DND-41 (cell line): ENCODE measurements at regions not wholly inside any gene's neighbourhood (a gene's known extent, or its start where the extent isn't known, plus 50 kb on each side); places are given as distances from the start of the nearest gene placed in this dataset.

Experiments
- EZH2 ChIP-seq: IDR thresholded peaks from 3 replicates; pipeline ENCODE4 v1.6.1; 2012; ENCODE audit warnings: borderline replicate concordance, low read depth, mild to moderate bottlenecking, moderate library complexity, low read length, inconsistent platforms; ENCODE audit not compliant: severe bottlenecking
- TF ChIP-seq, protein P1 (sequence below): IDR thresholded peaks from 2 replicates; pipeline ENCODE4 v1.5.1; 2012; ENCODE audit warnings: borderline replicate concordance, low read length, moderate library complexity, mild to moderate bottlenecking; ENCODE audit not compliant: poor library complexity, severe bottlenecking; ENCODE audit errors: extremely low read depth

DNA sequence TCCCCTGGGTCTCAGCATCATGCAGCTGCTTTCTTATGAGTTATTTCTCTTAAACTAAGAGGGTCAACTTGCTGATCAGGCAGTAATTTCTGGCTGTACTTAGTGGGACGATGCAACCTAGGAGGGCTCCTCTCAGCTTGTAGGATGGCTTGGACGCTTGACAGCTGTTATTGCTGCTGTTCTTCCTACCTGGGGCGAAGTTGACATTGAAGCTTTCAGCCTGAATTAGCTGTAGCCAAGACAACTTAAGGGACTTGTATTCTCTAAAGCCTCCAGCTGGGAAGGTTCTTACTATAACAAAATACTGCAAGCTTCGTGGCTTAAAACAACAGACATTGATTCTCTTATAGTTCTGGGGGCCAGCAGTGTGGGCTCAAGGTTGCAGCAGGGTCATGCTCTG lies 224.9 kb downstream of the ACTR3B start:
- TF ChIP-seq, protein P1, sequence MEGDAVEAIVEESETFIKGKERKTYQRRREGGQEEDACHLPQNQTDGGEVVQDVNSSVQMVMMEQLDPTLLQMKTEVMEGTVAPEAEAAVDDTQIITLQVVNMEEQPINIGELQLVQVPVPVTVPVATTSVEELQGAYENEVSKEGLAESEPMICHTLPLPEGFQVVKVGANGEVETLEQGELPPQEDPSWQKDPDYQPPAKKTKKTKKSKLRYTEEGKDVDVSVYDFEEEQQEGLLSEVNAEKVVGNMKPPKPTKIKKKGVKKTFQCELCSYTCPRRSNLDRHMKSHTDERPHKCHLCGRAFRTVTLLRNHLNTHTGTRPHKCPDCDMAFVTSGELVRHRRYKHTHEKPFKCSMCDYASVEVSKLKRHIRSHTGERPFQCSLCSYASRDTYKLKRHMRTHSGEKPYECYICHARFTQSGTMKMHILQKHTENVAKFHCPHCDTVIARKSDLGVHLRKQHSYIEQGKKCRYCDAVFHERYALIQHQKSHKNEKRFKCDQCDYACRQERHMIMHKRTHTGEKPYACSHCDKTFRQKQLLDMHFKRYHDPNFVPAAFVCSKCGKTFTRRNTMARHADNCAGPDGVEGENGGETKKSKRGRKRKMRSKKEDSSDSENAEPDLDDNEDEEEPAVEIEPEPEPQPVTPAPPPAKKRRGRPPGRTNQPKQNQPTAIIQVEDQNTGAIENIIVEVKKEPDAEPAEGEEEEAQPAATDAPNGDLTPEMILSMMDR: no peak
- TF ChIP-seq EZH2: no peak
